ENCODE measurements at regions not wholly inside any gene's neighbourhood (a gene's known extent, or its start where the extent isn't known, plus 50 kb on each side); places are given as distances from the start of the nearest gene placed in this dataset.

GRCh38 chr20:25987073-25987927 lies 290.6 kb upstream of the ZNF337 start:
- intact Hi-C loops (cut with micrococcal nuclease): no loop called here
- Histone ChIP-seq H3K27ac (ENCODE audit: insufficient read depth, low read depth, low read length) (no peak overlapping the region), H3K9me3 (replicated peaks; ENCODE audit: control insufficient read depth, insufficient read depth, low read length) (no peaks in the 10 kb centered on the region), H2AFZ (ENCODE audit: low read depth, low read length) (peak overlapping the region; percentile 92), H3K4me1 (ENCODE audit: control insufficient read depth, extremely low read depth, insufficient read depth, low read length) (no peaks in the 10 kb centered on the region), H3K4me3 (replicated peaks in 1 of 3; ENCODE audit: insufficient read depth in 1 of 3, low read depth in 1 of 3, low read length in 3 of 3) (peak overlapping the region in 2 of 3 experiments; percentile 12 to 21), H3K36me3 (ENCODE audit: control insufficient read depth in 2 of 2, extremely low read depth in 1 of 2, insufficient read depth in 2 of 2, low read length in 2 of 2) (no peaks in the 10 kb centered on the region), H3K9ac (replicated peaks; ENCODE audit: extremely low read depth, insufficient read depth, low read length) (no peak overlapping the region), H3K27me3 (ENCODE audit: control insufficient read depth in 2 of 2, insufficient read depth in 2 of 2, low read length in 2 of 2) (no peaks in the 10 kb centered on the region), H3K9me1 (replicated peaks; ENCODE audit: control insufficient read depth, extremely low read depth, insufficient read depth, low read length) (no peaks in the 10 kb centered on the region), H3K4me2 (ENCODE audit: insufficient read depth, low read length) (peak overlapping the region; percentile 35), H4K20me1 (replicated peaks; ENCODE audit: control insufficient read depth, extremely low read depth, insufficient read depth, low read length) (no peaks in the 10 kb centered on the region), H3K79me2 (ENCODE audit: control insufficient read depth, insufficient read depth, low read length) (no peaks in the 10 kb centered on the region)
- CTCF ChIA-PET: no interaction called here
- dilution Hi-C loops (cut with MboI; ENCODE audit: extremely low pct_ligation_motif_present, low sequenced_read_pairs): no loop called here
- DNase-seq (ENCODE audit: low read depth, low spot score) (peak; percentile 67), FAIRE-seq (peak; percentile 49)
- TF ChIP-seq, protein P1, sequence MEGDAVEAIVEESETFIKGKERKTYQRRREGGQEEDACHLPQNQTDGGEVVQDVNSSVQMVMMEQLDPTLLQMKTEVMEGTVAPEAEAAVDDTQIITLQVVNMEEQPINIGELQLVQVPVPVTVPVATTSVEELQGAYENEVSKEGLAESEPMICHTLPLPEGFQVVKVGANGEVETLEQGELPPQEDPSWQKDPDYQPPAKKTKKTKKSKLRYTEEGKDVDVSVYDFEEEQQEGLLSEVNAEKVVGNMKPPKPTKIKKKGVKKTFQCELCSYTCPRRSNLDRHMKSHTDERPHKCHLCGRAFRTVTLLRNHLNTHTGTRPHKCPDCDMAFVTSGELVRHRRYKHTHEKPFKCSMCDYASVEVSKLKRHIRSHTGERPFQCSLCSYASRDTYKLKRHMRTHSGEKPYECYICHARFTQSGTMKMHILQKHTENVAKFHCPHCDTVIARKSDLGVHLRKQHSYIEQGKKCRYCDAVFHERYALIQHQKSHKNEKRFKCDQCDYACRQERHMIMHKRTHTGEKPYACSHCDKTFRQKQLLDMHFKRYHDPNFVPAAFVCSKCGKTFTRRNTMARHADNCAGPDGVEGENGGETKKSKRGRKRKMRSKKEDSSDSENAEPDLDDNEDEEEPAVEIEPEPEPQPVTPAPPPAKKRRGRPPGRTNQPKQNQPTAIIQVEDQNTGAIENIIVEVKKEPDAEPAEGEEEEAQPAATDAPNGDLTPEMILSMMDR (IDR thresholded peaks at IDR 0.05; ENCODE audit: extremely low read depth in 1 of 2, insufficient read depth in 1 of 2, low read depth in 1 of 2, low read length in 2 of 2): peak; percentile 16 to 63
- no peak for TF ChIP-seq POLR2A (IDR thresholded peaks at IDR 0.05; ENCODE audit: low read depth, low read length)
- POLR2A ChIA-PET: no interaction called here
- BruUV-seq (replicated peaks): no TSS peak

- FAIRE-seq: no peak
- no peak overlapping the region for H3K9ac ChIP-seq (replicated peaks; ENCODE audit: extremely low read depth, insufficient read depth, low read length)
- H3K27me3 ChIP-seq (ENCODE audit: control insufficient read depth in 2 of 2, insufficient read depth in 2 of 2, low read length in 2 of 2): no peaks in the 10 kb centered on the region
- no peaks in the 10 kb centered on the region for H3K4me1 ChIP-seq (ENCODE audit: control insufficient read depth, extremely low read depth, insufficient read depth, low read length)
- H3K36me3 ChIP-seq (ENCODE audit: control insufficient read depth in 2 of 2, extremely low read depth in 1 of 2, insufficient read depth in 2 of 2, low read length in 2 of 2): no peaks in the 10 kb centered on the region
- no TSS peak for BruUV-seq (replicated peaks)
- no peaks in the 10 kb centered on the region for H3K9me3 ChIP-seq (replicated peaks; ENCODE audit: control insufficient read depth, insufficient read depth, low read length)
- dilution Hi-C loops (cut with MboI; ENCODE audit: extremely low pct_ligation_motif_present, low sequenced_read_pairs) (no loop called here), intact Hi-C loops (cut with micrococcal nuclease) (no loop called here)
- H3K27ac ChIP-seq (ENCODE audit: insufficient read depth, low read depth, low read length): no peak overlapping the region
- no peak overlapping the region for H2AFZ ChIP-seq (ENCODE audit: low read depth, low read length)
- H3K4me2 ChIP-seq (ENCODE audit: insufficient read depth, low read length): no peak overlapping the region
- ChIA-PET CTCF (no interaction called here), POLR2A (no interaction called here)
- DNase-seq (ENCODE audit: low read depth, low spot score): no peak
- no peaks in the 10 kb centered on the region for H3K79me2 ChIP-seq (ENCODE audit: control insufficient read depth, insufficient read depth, low read length)
- no peaks in the 10 kb centered on the region for H4K20me1 ChIP-seq (replicated peaks; ENCODE audit: control insufficient read depth, extremely low read depth, insufficient read depth, low read length)
- no peaks in the 10 kb centered on the region for H3K9me1 ChIP-seq (replicated peaks; ENCODE audit: control insufficient read depth, extremely low read depth, insufficient read depth, low read length)
- H3K4me3 ChIP-seq (replicated peaks in 1 of 3; ENCODE audit: insufficient read depth in 1 of 3, low read depth in 1 of 3, low read length in 3 of 3): no peak overlapping the region
- TF ChIP-seq MYC (IDR thresholded peaks at IDR 0.05; ENCODE audit: low read depth, low read length) (no peak), POLR2A (IDR thresholded peaks at IDR 0.05; ENCODE audit: low read depth, low read length) (no peak), GATA2 (IDR thresholded peaks at IDR 0.05; ENCODE audit: insufficient read depth, insufficient read length, low read depth, low read length) (no peak), FOS (IDR thresholded peaks at IDR 0.05; ENCODE audit: borderline replicate concordance, insufficient read depth, low read length) (no peak)
- TF ChIP-seq, protein P2, sequence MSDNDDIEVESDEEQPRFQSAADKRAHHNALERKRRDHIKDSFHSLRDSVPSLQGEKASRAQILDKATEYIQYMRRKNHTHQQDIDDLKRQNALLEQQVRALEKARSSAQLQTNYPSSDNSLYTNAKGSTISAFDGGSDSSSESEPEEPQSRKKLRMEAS (IDR thresholded peaks at IDR 0.05; ENCODE audit: insufficient read depth, insufficient read length): no peak
- TF ChIP-seq, protein P1 (IDR thresholded peaks at IDR 0.05; ENCODE audit: extremely low read depth in 1 of 2, insufficient read depth in 1 of 2, low read depth in 1 of 2, low read length in 2 of 2): no peak
Observed at GRCh38 chr20:25985597-25985996, 288.9 kb upstream of the ZNF337 start.
